ACC112 (cell line): ENCODE measurements at regions not wholly inside any gene's neighbourhood (a gene's known extent, or its start where the extent isn't known, plus 50 kb on each side); places are given as distances from the start of the nearest gene placed in this dataset.

ENCODE experiments used
- H2AFZ ChIP-seq: fragments of 200-600 bp; sonication (generic); one replicate; pipeline ENCODE4 v1.6.0; 2017; ENCODE audit warnings: antibody characterized with exemption, low read length; ENCODE audit not compliant: unreplicated experiment
- H3K27ac ChIP-seq: fragments of 200-600 bp; sonication (generic); 2 replicates; pipeline ENCODE4 v1.5.1; 2014; ENCODE audit warnings: low read depth, mild to moderate bottlenecking, antibody characterized with exemption, low read length, moderate library complexity
- H3K27me3 ChIP-seq: fragments of 200-600 bp; sonication (generic); 2 replicates; pipeline ENCODE4 v1.6.1; 2014; ENCODE audit warnings: mild to moderate bottlenecking, antibody characterized with exemption, low read length, moderate library complexity, mixed read lengths; ENCODE audit not compliant: insufficient read depth
- H3K36me3 ChIP-seq: fragments of 200-600 bp; sonication (generic); 2 replicates; pipeline ENCODE4 v1.6.1; 2016; ENCODE audit warnings: mild to moderate bottlenecking, antibody characterized with exemption, low read length, moderate library complexity, mixed read lengths; ENCODE audit not compliant: insufficient read depth
- H3K4me1 ChIP-seq: fragments of 200-600 bp; sonication (generic); one replicate; pipeline ENCODE4 v1.6.1; 2016; ENCODE audit warnings: low read length, mixed read lengths; ENCODE audit not compliant: insufficient read depth, unreplicated experiment, control insufficient read depth
- H3K4me3 ChIP-seq: fragments of 200-600 bp; sonication (generic); 2 replicates; pipeline ENCODE4 v1.5.1; 2014; ENCODE audit warnings: mild to moderate bottlenecking, low read depth, low read length
- H3K79me2 ChIP-seq: fragments of 200-600 bp; sonication (generic); one replicate; pipeline ENCODE4 v1.6.0; 2016; ENCODE audit warnings: low read length; ENCODE audit not compliant: control insufficient read depth, unreplicated experiment, insufficient read depth

DNA sequence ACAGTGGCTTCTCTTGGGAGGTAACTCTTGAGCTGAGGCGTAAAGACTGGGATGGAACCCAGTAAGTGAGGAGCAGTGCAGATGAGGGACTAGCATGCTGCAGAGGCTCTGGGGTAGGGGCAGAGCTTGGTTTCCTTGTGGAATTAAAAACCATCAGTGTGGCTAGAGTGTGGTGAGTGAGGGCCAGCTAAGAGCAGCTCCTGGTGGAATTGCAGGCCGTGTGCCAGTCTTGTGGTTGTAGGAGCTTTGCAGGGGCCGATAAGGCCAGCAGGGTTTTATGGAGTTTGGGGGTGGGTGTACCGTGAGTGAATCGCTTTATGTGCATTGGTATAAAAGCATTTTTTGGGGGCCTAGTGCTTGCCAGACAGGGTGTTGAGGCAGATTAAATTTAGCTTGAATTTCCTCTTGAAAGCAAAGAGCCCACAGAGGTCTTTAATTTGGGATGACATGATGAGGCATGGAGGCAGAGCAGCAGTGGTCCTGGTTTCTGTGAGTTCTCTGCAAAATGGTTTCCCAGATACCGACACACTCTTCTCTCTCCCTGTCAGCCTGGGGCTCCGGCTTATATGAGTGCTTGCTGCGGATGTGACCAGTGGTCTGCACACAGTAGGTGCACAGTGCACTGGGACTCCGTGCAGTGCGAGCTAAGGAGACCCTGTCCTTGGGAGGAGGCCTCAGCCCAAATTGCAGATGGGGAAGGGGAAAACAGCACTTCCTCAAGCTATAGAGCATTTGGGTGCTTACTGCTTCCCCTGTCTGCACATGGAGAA is 176.4 kb upstream of the PITX1 start:
- Histone ChIP-seq H3K4me3 (no peak overlapping the region), H3K36me3 (no peaks in the 10 kb centered on the region), H2AFZ (no peak overlapping the region), H3K79me2 (no peaks in the 10 kb centered on the region), H3K27ac (no peak overlapping the region), H3K27me3 (no peaks in the 10 kb centered on the region), H3K4me1 (peaks cover 30% of the 10 kb centered on the region)

DNA sequence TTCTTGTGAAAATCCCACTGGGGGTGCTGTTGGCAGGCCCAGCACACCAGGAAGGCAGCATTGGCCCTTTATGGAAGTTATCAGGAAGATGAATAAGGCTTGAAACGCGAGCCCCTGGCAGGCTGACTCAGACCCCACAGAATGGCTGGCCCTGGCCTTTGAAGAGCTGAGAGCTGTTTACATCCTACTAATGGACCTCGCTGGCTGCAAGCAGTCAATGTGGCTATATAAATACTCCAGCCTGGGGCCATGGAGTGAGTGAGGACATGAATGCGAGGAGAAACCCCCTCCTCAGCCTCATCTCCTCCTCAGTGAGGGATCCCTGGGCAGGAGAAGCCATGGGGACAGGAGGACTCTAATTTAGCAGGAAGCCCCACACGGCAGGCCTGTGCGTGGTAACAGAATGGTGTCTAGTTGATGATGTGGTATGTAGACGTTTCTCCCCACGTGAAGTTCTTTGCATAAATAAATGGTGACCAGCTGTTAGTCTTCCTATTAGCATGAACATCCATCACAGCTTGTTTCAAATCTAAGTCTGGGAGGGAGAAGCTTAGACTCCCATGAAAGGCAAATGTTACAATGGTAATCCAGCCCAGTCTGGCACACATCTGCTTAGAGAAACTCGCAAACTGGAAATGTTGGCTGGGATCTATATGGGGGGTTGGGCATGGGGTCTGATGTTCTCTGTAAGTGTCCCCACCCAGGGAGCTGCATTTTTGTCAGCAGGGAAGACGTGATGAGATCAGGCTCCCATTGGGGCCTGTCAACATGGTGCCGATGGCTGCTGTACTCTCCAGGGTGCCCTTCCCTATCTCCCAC is 175.1 kb upstream of the PITX1 start:
- Histone ChIP-seq H3K27me3 (no peaks in the 10 kb centered on the region), H3K79me2 (no peaks in the 10 kb centered on the region), H3K4me1 (peaks cover 32% of the 10 kb centered on the region), H3K27ac (peak overlapping the region; percentile 47), H3K36me3 (no peaks in the 10 kb centered on the region), H3K4me3 (peak overlapping the region; percentile 8; the same call in 1 of the 2 replicates), H2AFZ (peak overlapping the region; percentile 57)

DNA sequence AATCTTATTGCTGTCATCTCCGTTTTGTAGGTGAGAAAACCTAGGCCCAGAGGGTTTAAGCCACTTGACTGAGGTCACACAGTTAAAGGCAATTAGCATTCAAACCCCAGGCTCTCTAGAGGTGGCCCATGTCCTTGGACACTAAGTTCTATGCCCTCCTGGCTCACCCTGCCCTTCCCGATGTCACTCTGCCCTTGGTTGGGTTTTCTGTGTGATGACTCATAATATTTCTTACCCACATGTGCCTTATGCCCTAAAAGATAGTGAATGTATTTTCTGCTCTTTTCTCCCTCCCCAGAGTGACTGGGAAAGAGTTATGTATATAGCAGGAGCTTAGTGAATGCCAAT is 174.5 kb upstream of the PITX1 start:
- H3K27ac ChIP-seq: peak overlapping the region; percentile 47
- no peaks in the 10 kb centered on the region for H3K27me3 ChIP-seq
- no peak overlapping the region for H2AFZ ChIP-seq
- no peaks in the 10 kb centered on the region for H3K36me3 ChIP-seq
- H3K79me2 ChIP-seq: no peaks in the 10 kb centered on the region
- peak overlapping the region; percentile 15; the same call in 1 of the 2 replicates for H3K4me3 ChIP-seq
- H3K4me1 ChIP-seq: peaks cover 36% of the 10 kb centered on the region

GRCh38 chr5:135207866-135208265 is 173.8 kb upstream of the PITX1 start:
- H3K79me2 ChIP-seq: no peaks in the 10 kb centered on the region
- H3K27ac ChIP-seq: peak overlapping the region; percentile 47; the same call in 1 of the 2 replicates
- no peak overlapping the region for H2AFZ ChIP-seq

GRCh38 chr5:135206862-135207261 is 172.8 kb upstream of the PITX1 start:
- Histone ChIP-seq H2AFZ (no peak overlapping the region), H3K27ac (no peak overlapping the region), H3K79me2 (no peaks in the 10 kb centered on the region), H3K36me3 (peaks cover 4% of the 10 kb centered on the region; the same call in 1 of the 2 replicates), H3K27me3 (no peaks in the 10 kb centered on the region), H3K4me3 (no peak overlapping the region), H3K4me1 (peaks cover 36% of the 10 kb centered on the region)

More at GRCh38 chr5:135207866-135208265, 173.8 kb upstream of the PITX1 start:
- H3K27me3 ChIP-seq: no peaks in the 10 kb centered on the region
- H3K36me3 ChIP-seq: 0 out of 2 replicates have a peak, but pooled peaks cover under 1% of the 10 kb centered on the region
- H3K4me3 ChIP-seq: no peak overlapping the region
- H3K4me1 ChIP-seq: peaks cover 36% of the 10 kb centered on the region

DNA sequence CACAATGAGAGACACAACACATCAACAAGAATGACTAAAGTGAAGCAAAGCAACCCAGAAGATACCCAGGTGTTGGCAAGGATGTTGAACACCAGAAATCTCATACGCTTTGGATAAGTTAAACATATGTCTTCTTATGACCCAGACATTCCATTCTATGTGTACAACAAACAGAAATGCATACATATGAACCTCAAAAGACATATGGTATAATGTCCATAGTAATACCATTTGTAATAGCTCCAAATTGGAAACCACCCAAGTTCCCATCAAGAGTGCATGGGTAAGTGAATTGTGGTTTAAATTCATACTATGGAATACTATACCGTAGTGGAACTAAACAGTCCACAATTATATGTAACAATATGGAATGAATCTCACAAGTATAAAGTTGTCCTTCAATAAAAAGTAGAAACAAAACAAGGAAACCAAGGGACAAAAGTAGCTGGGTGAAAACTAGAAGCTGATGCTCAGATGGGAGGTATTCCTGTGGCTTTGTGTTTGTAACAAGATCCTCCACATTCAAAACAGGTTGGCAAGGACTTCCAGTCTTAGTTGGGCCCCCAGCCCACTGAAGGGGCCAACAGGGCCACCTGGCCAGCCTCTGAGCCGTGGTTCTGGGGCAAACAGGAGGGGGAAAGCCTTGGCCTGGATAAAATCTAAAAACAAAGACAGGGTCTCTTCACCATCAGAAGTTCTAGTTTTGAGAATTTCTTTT is 171.8 kb upstream of the PITX1 start:
- no peak overlapping the region for H2AFZ ChIP-seq
- H3K27ac ChIP-seq: no peak overlapping the region
- H3K79me2 ChIP-seq: no peaks in the 10 kb centered on the region
- no peak overlapping the region for H3K4me3 ChIP-seq
- no peaks in the 10 kb centered on the region for H3K27me3 ChIP-seq
- peaks cover 36% of the 10 kb centered on the region for H3K4me1 ChIP-seq
- H3K36me3 ChIP-seq: peaks cover 4% of the 10 kb centered on the region; the same call in 1 of the 2 replicates

DNA sequence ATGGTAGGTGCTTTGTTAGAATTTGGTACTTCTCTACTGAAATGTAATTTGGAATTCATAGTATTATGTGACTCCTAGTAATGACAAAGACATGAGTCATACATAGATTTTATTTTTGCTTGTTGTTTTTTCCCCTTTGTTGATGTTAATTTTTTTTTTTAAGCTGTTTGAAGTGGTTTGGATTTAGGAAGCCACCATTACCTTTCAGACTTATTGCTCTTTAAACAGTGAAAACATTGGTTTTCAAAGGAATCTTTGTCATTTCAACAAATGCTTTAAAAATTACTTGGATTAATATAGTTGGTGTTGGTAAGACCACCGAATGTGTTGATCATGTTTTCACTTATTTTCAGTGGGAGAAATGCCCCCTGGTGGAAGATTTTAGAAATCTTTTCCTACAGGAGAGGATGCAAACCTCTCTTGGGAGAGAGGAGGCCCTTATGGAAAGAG is 170.1 kb upstream of the PITX1 start:
- no peak overlapping the region for H3K27ac ChIP-seq
- H3K4me1 ChIP-seq: peaks cover 23% of the 10 kb centered on the region
- H2AFZ ChIP-seq: peak overlapping the region; percentile 1

GRCh38 chr5:135203593-135204036 is 169.6 kb upstream of the PITX1 start:
- peaks cover 4% of the 10 kb centered on the region; the same call in 1 of the 2 replicates for H3K36me3 ChIP-seq
- peaks cover 18% of the 10 kb centered on the region for H3K4me1 ChIP-seq
- H3K79me2 ChIP-seq: no peaks in the 10 kb centered on the region
- no peaks in the 10 kb centered on the region for H3K27me3 ChIP-seq
- peak overlapping the region; percentile 1 for H2AFZ ChIP-seq
- H3K4me3 ChIP-seq: no peak overlapping the region
- H3K27ac ChIP-seq: no peak overlapping the region

More for the DNA sequence above, 170.1 kb upstream of the PITX1 start:
- no peaks in the 10 kb centered on the region for H3K27me3 ChIP-seq
- H3K36me3 ChIP-seq: peaks cover 4% of the 10 kb centered on the region; the same call in 1 of the 2 replicates
- no peak overlapping the region for H3K4me3 ChIP-seq
- H3K79me2 ChIP-seq: no peaks in the 10 kb centered on the region

DNA sequence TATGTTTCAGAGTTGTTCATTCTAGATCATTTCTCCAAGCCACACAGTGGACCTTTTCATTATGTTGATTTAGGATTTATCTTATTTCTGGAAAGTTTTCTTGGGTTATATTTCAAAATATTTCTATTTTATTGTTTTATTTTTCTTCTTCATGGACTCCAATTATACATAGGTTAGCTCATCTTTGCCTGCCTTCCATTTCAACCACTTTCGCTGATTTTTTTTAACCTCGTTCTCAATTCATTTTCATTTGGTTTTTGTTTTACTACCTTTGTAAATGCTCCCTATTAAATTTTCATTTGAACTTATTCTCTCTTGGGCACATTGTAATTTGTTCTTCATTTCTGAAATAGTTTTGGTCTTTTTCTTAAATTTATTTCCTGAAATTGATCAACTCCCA is 169.0 kb upstream of the PITX1 start:
- H3K36me3 ChIP-seq: peaks cover 4% of the 10 kb centered on the region; the same call in 1 of the 2 replicates
- H3K27ac ChIP-seq: no peak overlapping the region
- H2AFZ ChIP-seq: no peak overlapping the region
- no peaks in the 10 kb centered on the region for H3K27me3 ChIP-seq
- H3K4me1 ChIP-seq: peaks cover 12% of the 10 kb centered on the region
- no peak overlapping the region for H3K4me3 ChIP-seq
- no peaks in the 10 kb centered on the region for H3K79me2 ChIP-seq

DNA sequence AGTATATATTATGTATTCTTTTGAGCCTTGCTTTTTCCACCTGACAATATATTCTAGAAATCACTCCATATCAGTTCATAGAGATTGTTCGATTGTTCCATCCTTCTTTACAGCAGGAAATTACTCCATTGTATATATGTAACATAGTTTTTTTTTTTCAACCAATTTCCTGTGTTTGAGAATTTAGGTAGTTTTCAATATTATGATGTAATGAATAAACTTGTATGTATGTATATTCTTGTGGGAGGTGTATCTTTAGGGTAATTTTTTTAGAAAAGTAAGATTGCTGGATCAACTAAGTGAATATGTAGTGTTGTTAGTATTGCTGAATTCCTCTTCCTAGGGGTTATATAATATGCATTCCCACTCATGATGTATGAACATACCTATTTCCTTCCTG is 165.9 kb upstream of the PITX1 start:
- no peaks in the 10 kb centered on the region for H3K79me2 ChIP-seq
- peaks cover 4% of the 10 kb centered on the region; the same call in 1 of the 2 replicates for H3K36me3 ChIP-seq
- no peak overlapping the region for H2AFZ ChIP-seq
- H3K4me3 ChIP-seq: no peak overlapping the region
- peaks cover 12% of the 10 kb centered on the region for H3K4me1 ChIP-seq
- no peaks in the 10 kb centered on the region for H3K27me3 ChIP-seq
- H3K27ac ChIP-seq: no peak overlapping the region
